Lower leg skin (tissue), 3 donors: ENCODE measurements at regions not wholly inside any gene's neighbourhood (a gene's known extent, or its start where the extent isn't known, plus 50 kb on each side); places are given as distances from the start of the nearest gene placed in this dataset.

ENCODE experiments used
- CTCF ChIP-seq, 3 donors: fragments of 450-650 bp; IDR thresholded peaks; one replicate each; pipeline ENCODE4 v1.5.1; 2016; ENCODE audit warnings: antibody characterized with exemption in 3 of 3, mild to moderate bottlenecking in 3 of 3, moderate library complexity in 2 of 3
- POLR2A ChIP-seq, 2 donors: fragments of 450-650 bp; IDR thresholded peaks; one replicate each; pipeline ENCODE4 v1.6.1; 2016 to 2017; ENCODE audit warnings: antibody characterized with exemption in 2 of 2, mild to moderate bottlenecking in 1 of 2, moderate library complexity in 1 of 2

- TF ChIP-seq CTCF (IDR thresholded peaks at IDR 0.05), result no peak
- no peak for TF ChIP-seq POLR2A (IDR thresholded peaks at IDR 0.05)
Observed at GRCh38 chr1:68363339-68363738, 86.4 kb downstream of the RPE65 start.
